Thyroid gland (tissue), 4 donors: ENCODE measurements at regions not wholly inside any gene's neighbourhood (a gene's known extent, or its start where the extent isn't known, plus 50 kb on each side); places are given as distances from the start of the nearest gene placed in this dataset.

Experiments used
- DNase-seq, 2 donors: peaks; one replicate each; pipeline ENCODE4 v3.0.0-alpha.2; 2019
- H3K27ac ChIP-seq, 3 donors: fragments of 200-600 bp; sonication (generic); 1 replicate in 2 of 3; 2 replicates in 1 of 3; pipeline ENCODE4 v1.5.1; 2016 to 2019; ENCODE audit warnings: mild to moderate bottlenecking in 1 of 3, moderate library complexity in 1 of 3
- H3K27me3 ChIP-seq: fragments of 200-600 bp; sonication (generic); one replicate; pipeline ENCODE4 v1.5.1; 2019
- H3K36me3 ChIP-seq, 2 donors: fragments of 200-600 bp; sonication (generic); one replicate each; pipeline ENCODE4 v1.5.1; 2016 to 2019
- H3K4me1 ChIP-seq, 2 donors: fragments of 200-600 bp; sonication (generic); one replicate each; pipeline ENCODE4 v1.5.1; 2017 to 2019
- H3K4me3 ChIP-seq, 3 donors: fragments of 200-600 bp; sonication (generic); replicated peaks in 1 of 3; 1 replicate in 2 of 3; 2 replicates in 1 of 3; pipeline ENCODE4 v1.5.1; 2016; ENCODE audit warnings: mild to moderate bottlenecking in 1 of 3
- H3K9me3 ChIP-seq: fragments of 200-600 bp; sonication (generic); one replicate; pipeline ENCODE4 v1.5.1; 2017
- CTCF ChIP-seq, 6 experiments: fragments of 200-600 bp in 3 of 6; fragments of 450-650 bp in 3 of 6; sonication (generic) in 3 of 6; IDR thresholded peaks; one replicate each; pipeline ENCODE4 v1.5.1; 2016 to 2019; ENCODE audit warnings: antibody characterized with exemption in 6 of 6, mild to moderate bottlenecking in 2 of 6, inconsistent platforms in 1 of 6, moderate library complexity in 1 of 6
- POLR2A ChIP-seq, 2 donors: fragments of 450-650 bp; IDR thresholded peaks; one replicate each; pipeline ENCODE4 v1.6.1; 2017; ENCODE audit warnings: antibody characterized with exemption in 2 of 2, mild to moderate bottlenecking in 2 of 2, moderate library complexity in 1 of 2
- WGBS, 2 donors: methylation state at CpG; one replicate each; pipeline ENCODE4 v1.1.5; 2017; 5-methylcytosine and 5-hydroxymethylcytosine counted together
- intact Hi-C: fragments of 100-400 bp; cut with DNase I; formaldehyde crosslinking; loops from one replicate; pipeline ENCODE4 v1.15.1; 2023

GRCh38 chr17:77410470-77410869, 269.7 kb downstream of the SEC14L1 start:
- Histone ChIP-seq H3K36me3 (no peaks in the 10 kb centered on the region), H3K27me3 (no peaks in the 10 kb centered on the region), H3K4me1 (peaks cover 19 to 32% of the 10 kb centered on the region in 2 donors), H3K9me3 (no peaks in the 10 kb centered on the region), H3K4me3 (no peak overlapping the region), H3K27ac (peak overlapping the region in 1 of 3 donors; percentile 61)
- 91% methylated on average over 13 of the region's 13 CpGs for WGBS, 2 donors
- no peak for TF ChIP-seq CTCF (IDR thresholded peaks at IDR 0.05)
- DNase-seq = no peak
- intact Hi-C loops = no loop called here

GRCh38 chr17:77414811-77415400, 274.1 kb downstream of the SEC14L1 start:
- TF ChIP-seq POLR2A (IDR thresholded peaks at IDR 0.05) (no peak), CTCF (IDR thresholded peaks at IDR 0.05) (no peak)
- WGBS, 2 donors = 84 to 87% methylated on average over 7 to 15 of the region's 15 CpGs
- peaks cover 0 to 17% of the 10 kb centered on the region in 2 donors for H3K4me1 ChIP-seq
- intact Hi-C loops = no loop called here
- no peak overlapping the region for H3K4me3 ChIP-seq
- no peak for DNase-seq
- no peaks in the 10 kb centered on the region for H3K9me3 ChIP-seq
- no peaks in the 10 kb centered on the region for H3K27me3 ChIP-seq
- H3K27ac ChIP-seq = no peak overlapping the region
- H3K36me3 ChIP-seq = no peaks in the 10 kb centered on the region

GRCh38 chr17:77416105-77416713, 275.4 kb downstream of the SEC14L1 start:
- peaks cover 11 to 29% of the 10 kb centered on the region in 2 donors for H3K4me1 ChIP-seq
- no peaks in the 10 kb centered on the region for H3K36me3 ChIP-seq
- intact Hi-C loops = no loop called here
- no peak overlapping the region for H3K27ac ChIP-seq
- no peak overlapping the region for H3K4me3 ChIP-seq
- WGBS, 2 donors = 71 to 75% methylated on average over 16 to 17 of the region's 17 CpGs
- H3K27me3 ChIP-seq = no peaks in the 10 kb centered on the region
- no peak for TF ChIP-seq POLR2A (IDR thresholded peaks at IDR 0.05)
- no peak for TF ChIP-seq CTCF (IDR thresholded peaks at IDR 0.05)
- no peak for DNase-seq
- no peaks in the 10 kb centered on the region for H3K9me3 ChIP-seq

- whole genome bisulfite sequencing, 2 donors = 72 to 83% methylated on average over 12 of the region's 12 CpGs
- Histone ChIP-seq H3K9me3 (no peaks in the 10 kb centered on the region), H3K4me1 (peaks cover 25 to 43% of the 10 kb centered on the region in 2 donors), H3K27me3 (no peaks in the 10 kb centered on the region), H3K36me3 (no peaks in the 10 kb centered on the region), H3K4me3 (no peak overlapping the region), H3K27ac (no peak overlapping the region)
- intact Hi-C loops = no loop called here
- no peak for DNase-seq
- TF ChIP-seq CTCF (IDR thresholded peaks at IDR 0.05) (no peak), POLR2A (IDR thresholded peaks at IDR 0.05) (no peak)
These were observed 276.8 kb downstream of the SEC14L1 start for GRCh38 chr17:77417575-77417974.

GRCh38 chr17:77418609-77419008, 277.8 kb downstream of the SEC14L1 start:
- Histone ChIP-seq H3K27me3 (no peaks in the 10 kb centered on the region), H3K9me3 (no peaks in the 10 kb centered on the region), H3K4me3 (no peak overlapping the region), H3K4me1 (peaks cover 32 to 53% of the 10 kb centered on the region in 2 donors), H3K36me3 (no peaks in the 10 kb centered on the region), H3K27ac (no peak overlapping the region)
- intact Hi-C loops = no loop called here
- whole genome bisulfite sequencing, 2 donors = 89 to 92% methylated on average over 7 to 11 of the region's 12 CpGs
- TF ChIP-seq CTCF (IDR thresholded peaks at IDR 0.05) = no peak
- no peak for TF ChIP-seq POLR2A (IDR thresholded peaks at IDR 0.05)
- DNase-seq = no peak
